K562 (cell line): ENCODE measurements at regions not wholly inside any gene's neighbourhood (a gene's known extent, or its start where the extent isn't known, plus 50 kb on each side); places are given as distances from the start of the nearest gene placed in this dataset.

ENCODE experiments used
- ATAC-seq: fragments of 200-7000 bp; cut with Tn5 transposase; 3 replicates; pipeline ENCODE4 v1.9.1; 2020; ENCODE audit warnings: moderate library complexity
- BruUV-seq: library from RNA; stranded (reverse); fragments of 400-500 nt; replicated peaks from 2 replicates; lab custom pipeline; 2021; lab: Mats Ljungman, UMichigan
- CTCF ChIA-PET: fragments of 300-600 bp; formaldehyde crosslinking; extraction: SDS; loops from one replicate; lab custom pipeline; 2021; ENCODE audit warnings: low intra/inter-chr PET ratio; lab: Yijun Ruan, JAX
- POLR2A ChIA-PET: fragments of 300-600, 350-650 bp; sonication (Branson Sonifier 250); formaldehyde crosslinking; extraction: SDS; loops from one replicate; lab custom pipeline; 2021; ENCODE audit warnings: antibody characterized with exemption, inconsistent platforms; lab: Yijun Ruan, JAX
- DNase-seq, 4 experiments: peaks; one replicate each; pipeline versions ENCODE4 v3.0.0 to v3.0.0-alpha.2; 2011 to 2018; ENCODE audit warnings: low spot score in 3 of 4, mixed read lengths in 3 of 4; ENCODE audit errors: extremely low read depth in 1 of 4
- FAIRE-seq: peaks from 2 replicates; lab custom pipeline; 2011; peaks lifted over from hg19 to GRCh38; lab: Jason Lieb, UNC
- H2AFZ ChIP-seq: 2 replicates; pipeline ENCODE4 v1.6.0; 2011; ENCODE audit warnings: low read depth, low read length, control low read depth, inconsistent platforms
- H3K27ac ChIP-seq: fragments of 200-600 bp; 3 replicates; pipeline ENCODE4 v1.8.0; 2011; ENCODE audit warnings: low read depth, mild to moderate bottlenecking, control low read depth, inconsistent platforms, low read length, moderate library complexity, mixed read lengths; ENCODE audit errors: extremely low read depth
- H3K27me3 ChIP-seq, 2 experiments: fragments of 300-600 bp in 1 of 2; 2 replicates in 1 of 2; 3 replicates in 1 of 2; pipeline versions ENCODE4 v1.6.0 to v1.8.0; 2011; ENCODE audit warnings: inconsistent platforms in 2 of 2, low read length in 2 of 2, mild to moderate bottlenecking in 1 of 2, mixed read lengths in 1 of 2, moderate library complexity in 1 of 2; ENCODE audit not compliant: control insufficient read depth in 2 of 2, insufficient read depth in 2 of 2
- H3K36me3 ChIP-seq: fragments of 300-600 bp; 3 replicates; pipeline ENCODE4 v1.8.0; 2011; ENCODE audit warnings: mild to moderate bottlenecking, low read length, inconsistent platforms; ENCODE audit not compliant: control insufficient read depth, insufficient read depth
- H3K4me1 ChIP-seq, 2 experiments: fragments of 200-600 bp in 1 of 2; replicated peaks in 1 of 2; 2 replicates in 1 of 2; 3 replicates in 1 of 2; pipeline versions ENCODE4 v1.5.1 to v1.8.0; 2011; ENCODE audit warnings: inconsistent platforms in 2 of 2, low read length in 2 of 2, mild to moderate bottlenecking in 1 of 2, mixed read lengths in 1 of 2, moderate library complexity in 1 of 2; ENCODE audit not compliant: control insufficient read depth in 2 of 2, insufficient read depth in 2 of 2
- H3K4me2 ChIP-seq: 2 replicates; pipeline ENCODE4 v1.6.1; 2011; ENCODE audit warnings: low read length, control low read depth, inconsistent platforms, mixed read lengths; ENCODE audit not compliant: insufficient read depth
- H3K4me3 ChIP-seq: fragments of 200-600 bp; sonication (generic), shearing (Covaris generic); 2 replicates; pipeline ENCODE4 v1.5.1; 2016; ENCODE audit warnings: control low read depth, inconsistent platforms
- H3K79me2 ChIP-seq: fragments of 200-600 bp; 3 replicates; pipeline ENCODE4 v1.8.0; 2011; ENCODE audit warnings: low read length, inconsistent platforms; ENCODE audit not compliant: control insufficient read depth, insufficient read depth
- H3K9ac ChIP-seq, 2 experiments: 2 replicates each; pipeline versions ENCODE4 v1.6.0 to v1.6.1; 2011; ENCODE audit warnings: low read depth in 2 of 2, low read length in 2 of 2, control low read depth in 1 of 2, inconsistent platforms in 1 of 2, mild to moderate bottlenecking in 1 of 2, mixed read lengths in 1 of 2; ENCODE audit not compliant: insufficient read depth in 1 of 2
- H3K9me1 ChIP-seq: one replicate; pipeline ENCODE4 v1.6.0; 2011; ENCODE audit warnings: inconsistent platforms, mild to moderate bottlenecking, low read length, moderate library complexity; ENCODE audit not compliant: control insufficient read depth, insufficient read depth
- H3K9me3 ChIP-seq: replicated peaks from 2 replicates; pipeline ENCODE4 v1.5.1; 2011; ENCODE audit warnings: low read depth, low read length, inconsistent platforms; ENCODE audit not compliant: control insufficient read depth, insufficient read depth
- H4K20me1 ChIP-seq: replicated peaks from 2 replicates; pipeline ENCODE4 v1.6.1; 2011; ENCODE audit warnings: low read length, inconsistent platforms, mixed read lengths; ENCODE audit not compliant: control insufficient read depth, insufficient read depth
- BDP1 ChIP-seq: IDR thresholded peaks from 3 replicates; pipeline ENCODE4 v1.6.1; 2011; ENCODE audit not compliant: insufficient read length, insufficient read depth
- NFYB ChIP-seq: IDR thresholded peaks from 2 replicates; pipeline ENCODE4 v1.6.1; 2011; ENCODE audit warnings: mild to moderate bottlenecking, moderate library complexity; ENCODE audit not compliant: insufficient read length; ENCODE audit errors: extremely low read depth
- RB1 ChIP-seq: fragments of 450-650 bp; IDR thresholded peaks from 2 replicates; pipeline ENCODE4 v1.6.1; 2017; ENCODE audit warnings: low read depth, mild to moderate bottlenecking
- ZFP1 ChIP-seq: fragments of 450-650 bp; formaldehyde crosslinking; IDR thresholded peaks from 2 replicates; pipeline ENCODE4 v1.4.0; 2020; ENCODE audit warnings: mild to moderate bottlenecking, mixed read lengths
- ZFP30 ChIP-seq: fragments of 250-450 bp; sonication (Bioruptor Pico); IDR thresholded peaks from 2 replicates; pipeline ENCODE4 v1.8.0; 2022; ENCODE audit warnings: moderate library complexity, mild to moderate bottlenecking, inconsistent platforms, borderline replicate concordance
- ZNF140 ChIP-seq: fragments of 250-450 bp; sonication (Bioruptor Pico); IDR thresholded peaks from 2 replicates; pipeline ENCODE4 v1.8.0; 2021; ENCODE audit warnings: moderate library complexity, mild to moderate bottlenecking, inconsistent platforms
- WGBS: fragments of 100-300 bp; shearing (Covaris generic); methylation state at CpG from one replicate; pipeline ENCODE4 v1.1.6; 2016; ENCODE audit warnings: low coverage, mixed read lengths; ENCODE audit not compliant: insufficient coverage; ENCODE audit errors: missing lambda C conversion rate; 5-methylcytosine and 5-hydroxymethylcytosine counted together
- in situ Hi-C: fragments of 300-500 bp; cut with MboI; formaldehyde crosslinking; loops from 4 replicates; pipeline ENCODE4 v1.15.0; 2018; ENCODE audit warnings: inconsistent platforms, mixed read lengths
- intact Hi-C: fragments of 100-400 bp; cut with micrococcal nuclease; formaldehyde crosslinking; loops from 2 replicates; pipeline ENCODE4 v1.14.2; 2022

DNA sequence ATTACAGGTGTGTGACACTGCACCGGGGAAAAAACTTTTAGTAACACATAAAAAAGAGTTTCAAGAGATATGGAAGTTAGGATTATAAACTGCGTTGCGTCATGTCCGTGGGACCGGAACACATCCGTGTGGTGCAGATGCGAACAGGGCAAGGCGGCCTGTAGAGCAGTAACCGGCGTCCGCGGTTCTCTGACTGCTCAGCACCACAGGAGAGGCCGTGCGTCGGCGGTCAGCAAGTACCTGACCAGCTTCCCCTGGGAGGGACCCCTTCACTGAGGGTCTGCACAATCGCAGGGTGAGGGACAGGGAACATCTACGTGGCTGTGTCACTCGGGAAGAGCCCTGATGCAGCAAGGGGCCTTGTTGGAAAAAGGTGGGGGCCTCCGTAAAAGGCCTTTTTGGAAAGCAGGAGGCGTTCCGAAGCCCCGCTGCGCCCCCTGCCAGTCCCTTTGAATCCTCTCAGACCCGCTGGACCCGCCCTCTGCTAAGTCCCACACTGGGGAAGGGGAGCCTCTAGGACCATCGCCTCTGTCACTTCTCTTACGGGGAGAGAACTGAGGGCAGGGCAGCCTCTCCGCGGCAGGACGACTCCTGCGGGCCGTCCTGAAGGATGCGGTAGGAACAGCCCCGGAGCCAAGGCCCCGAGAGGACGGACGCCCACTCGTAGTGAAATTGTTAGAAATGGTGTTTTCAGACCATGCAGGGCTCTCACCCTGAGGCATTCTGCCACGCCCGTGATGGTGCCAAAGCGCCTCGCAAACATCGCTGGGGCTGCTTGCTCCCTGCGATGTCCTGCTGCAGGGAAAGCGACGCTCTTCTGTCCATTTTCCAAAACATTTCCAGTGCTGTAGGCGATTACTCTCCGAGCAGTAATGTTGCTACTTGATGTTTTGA is 771.6 kb upstream of the COBL start:
- intact Hi-C loops (no loop called here), in situ Hi-C loops (no loop called here)
- ChIA-PET POLR2A (no interaction called here), CTCF (no interaction called here)
- H3K27me3 ChIP-seq: no peaks in the 10 kb centered on the region
- no peaks in the 10 kb centered on the region for H4K20me1 ChIP-seq
- no peaks in the 10 kb centered on the region for H3K9me1 ChIP-seq
- H3K9ac ChIP-seq: no peak overlapping the region
- no peak for ATAC-seq
- no TSS peak for BruUV-seq
- no peak overlapping the region for H2AFZ ChIP-seq
- TF ChIP-seq ZNF140 (CRISPR knock-in tag): no peak
- no peak for TF ChIP-seq ZFP30 (CRISPR knock-in tag)
- no peak for TF ChIP-seq RB1
- no peak for TF ChIP-seq NFYB
- no peak for TF ChIP-seq BDP1
- TF ChIP-seq ZFP1: no peak
- no peaks in the 10 kb centered on the region for H3K4me1 ChIP-seq
- 1% methylated on average over 44 of the region's 49 CpGs for WGBS
- H3K9me3 ChIP-seq: no peaks in the 10 kb centered on the region
- H3K4me3 ChIP-seq: no peak overlapping the region
- no peaks in the 10 kb centered on the region for H3K79me2 ChIP-seq
- H3K27ac ChIP-seq: no peak overlapping the region
- H3K36me3 ChIP-seq: no peaks in the 10 kb centered on the region
- FAIRE-seq: no peak
- no peak overlapping the region for H3K4me2 ChIP-seq
- no peak for DNase-seq
